Breast epithelium (tissue), 3 donors: ENCODE measurements at regions not wholly inside any gene's neighbourhood (a gene's known extent, or its start where the extent isn't known, plus 50 kb on each side); places are given as distances from the start of the nearest gene placed in this dataset.
"Not testable (repeated sequence)": the region's sequence is repeated elsewhere in the genome, so short reads cannot be mapped to it uniquely, and the experiment has no call there.

ENCODE experiments used
- POLR2A ChIP-seq: fragments of 450-650 bp; IDR thresholded peaks from one replicate; pipeline ENCODE4 v1.6.1; 2016; ENCODE audit warnings: antibody characterized with exemption, mild to moderate bottlenecking, moderate library complexity
- POLR2AphosphoS5 ChIP-seq, 3 donors: sonication (generic); formaldehyde crosslinking; IDR thresholded peaks; one replicate each; pipeline ENCODE4 v1.6.1; 2017; ENCODE audit warnings: antibody characterized with exemption in 3 of 3

GRCh38 chr6:94687255-94687654, 890.1 kb upstream of the MANEA start:
- TF ChIP-seq POLR2A; POLR2AphosphoS5 (IDR thresholded peaks at IDR 0.05): not testable (repeated sequence)
